HEK293 (cell line): ENCODE measurements at regions not wholly inside any gene's neighbourhood (a gene's known extent, or its start where the extent isn't known, plus 50 kb on each side); places are given as distances from the start of the nearest gene placed in this dataset.

Source experiments
- CTCF ChIA-PET: fragments of 350-600 bp; formaldehyde crosslinking; extraction: SDS; loops from one replicate; lab custom pipeline; 2021; ENCODE audit warnings: antibody characterized with exemption; lab: Yijun Ruan, JAX
- POLR2A ChIA-PET: fragments of 300-600 bp; formaldehyde crosslinking; extraction: SDS; loops from one replicate; lab custom pipeline; 2020; ENCODE audit warnings: antibody characterized with exemption, inconsistent platforms; lab: Yijun Ruan, JAX
- H3K27ac ChIP-seq: fragments of 200-500 bp; sonication (Bioruptor generic); 2 replicates; pipeline ENCODE4 v1.5.1; 2014; ENCODE audit warnings: low read depth, low read length, control low read depth, inconsistent platforms; ENCODE audit errors: extremely low read depth
- H3K36me3 ChIP-seq, 2 experiments: fragments of 200-500 bp in 1 of 2; sonication (Bioruptor generic) in 1 of 2; 1 replicate in 1 of 2; 2 replicates in 1 of 2; pipeline ENCODE4 v1.5.1; 2014 to 2017; ENCODE audit warnings: inconsistent platforms in 2 of 2, low read length in 2 of 2; ENCODE audit not compliant: control insufficient read depth in 2 of 2, insufficient read depth in 1 of 2
- H3K4me1 ChIP-seq: fragments of 200-500 bp; sonication (Bioruptor generic); 2 replicates; pipeline ENCODE4 v1.5.1; 2014; ENCODE audit warnings: mild to moderate bottlenecking, low read length, inconsistent platforms; ENCODE audit not compliant: control insufficient read depth, insufficient read depth
- H3K4me3 ChIP-seq: 2 replicates; pipeline ENCODE4 v1.5.1; 2011; ENCODE audit warnings: low read depth, mild to moderate bottlenecking, control low read depth, low read length, moderate library complexity
- H3K9me3 ChIP-seq: fragments of 200-500 bp; sonication (Bioruptor generic); 2 replicates; pipeline ENCODE4 v1.5.1; 2014; ENCODE audit warnings: low read depth, low read length, inconsistent platforms; ENCODE audit not compliant: control insufficient read depth, insufficient read depth
- BCL11B ChIP-seq: fragments of 450-650 bp; formaldehyde crosslinking; IDR thresholded peaks from 2 replicates; pipeline ENCODE4 v1.5.1; 2016; ENCODE audit warnings: low read depth, missing biosample characterization, missing genetic modification characterization
- KLF1 ChIP-seq: fragments of 450-650 bp; formaldehyde crosslinking; IDR thresholded peaks from 2 replicates; pipeline ENCODE4 v1.5.1; 2016; ENCODE audit warnings: missing biosample characterization, missing genetic modification characterization
- OSR2 ChIP-seq: fragments of 450-650 bp; formaldehyde crosslinking; IDR thresholded peaks from 2 replicates; pipeline ENCODE4 v1.5.1; 2016; ENCODE audit warnings: missing biosample characterization, missing genetic modification characterization
- SETDB1 ChIP-seq: IDR thresholded peaks from one replicate; pipeline ENCODE4 v1.6.1; 2017; ENCODE audit warnings: mild to moderate bottlenecking, low read length, moderate library complexity, mixed read lengths; ENCODE audit not compliant: insufficient read length
- SP7 ChIP-seq: fragments of 450-650 bp; formaldehyde crosslinking; IDR thresholded peaks from 2 replicates; pipeline ENCODE4 v1.5.1; 2016; ENCODE audit warnings: missing biosample characterization, missing genetic modification characterization
- ZBTB17 ChIP-seq: fragments of 450-650 bp; formaldehyde crosslinking; IDR thresholded peaks from 2 replicates; pipeline ENCODE4 v1.5.1; 2016; ENCODE audit warnings: missing biosample characterization, missing genetic modification characterization
- ZNF138 ChIP-seq: fragments of 450-650 bp; formaldehyde crosslinking; IDR thresholded peaks from 2 replicates; pipeline ENCODE4 v1.5.1; 2016; ENCODE audit warnings: missing biosample characterization, missing genetic modification characterization, borderline replicate concordance
- ZNF155 ChIP-seq: fragments of 450-650 bp; formaldehyde crosslinking; IDR thresholded peaks from 2 replicates; pipeline ENCODE4 v1.5.1; 2016; ENCODE audit warnings: missing biosample characterization, missing genetic modification characterization
- ZNF174 ChIP-seq: fragments of 450-650 bp; formaldehyde crosslinking; IDR thresholded peaks from 2 replicates; pipeline ENCODE4 v1.5.0; 2017; ENCODE audit warnings: missing biosample characterization, mild to moderate bottlenecking, missing genetic modification characterization
- ZNF211 ChIP-seq: fragments of 450-650 bp; formaldehyde crosslinking; IDR thresholded peaks from 2 replicates; pipeline ENCODE4 v1.5.1; 2016; ENCODE audit warnings: low read depth, missing biosample characterization, missing genetic modification characterization
- ZNF23 ChIP-seq: fragments of 450-650 bp; formaldehyde crosslinking; IDR thresholded peaks from 2 replicates; pipeline ENCODE4 v1.5.1; 2016; ENCODE audit warnings: missing biosample characterization, missing genetic modification characterization, borderline replicate concordance
- ZNF24 ChIP-seq: fragments of 450-650 bp; formaldehyde crosslinking; IDR thresholded peaks from 2 replicates; pipeline ENCODE4 v1.5.1; 2016; ENCODE audit warnings: missing biosample characterization, missing genetic modification characterization
- ZNF416 ChIP-seq: fragments of 450-650 bp; formaldehyde crosslinking; IDR thresholded peaks from 2 replicates; pipeline ENCODE4 v1.5.1; 2016; ENCODE audit warnings: missing biosample characterization, missing genetic modification characterization
- ZNF521 ChIP-seq: fragments of 450-650 bp; formaldehyde crosslinking; IDR thresholded peaks from 2 replicates; pipeline ENCODE4 v1.5.1; 2017; ENCODE audit warnings: missing biosample characterization, mild to moderate bottlenecking, missing genetic modification characterization
- ZNF530 ChIP-seq: fragments of 450-650 bp; formaldehyde crosslinking; IDR thresholded peaks from 2 replicates; pipeline ENCODE4 v1.5.1; 2016; ENCODE audit warnings: low read depth, missing biosample characterization, missing genetic modification characterization
- ZNF654 ChIP-seq: fragments of 450-650 bp; formaldehyde crosslinking; IDR thresholded peaks from 2 replicates; pipeline ENCODE4 v1.5.1; 2016; ENCODE audit warnings: low read depth, missing biosample characterization, missing genetic modification characterization
- ZNF701 ChIP-seq: fragments of 450-650 bp; formaldehyde crosslinking; IDR thresholded peaks from 2 replicates; pipeline ENCODE4 v1.5.1; 2016; ENCODE audit warnings: missing biosample characterization, missing genetic modification characterization
- ZNF776 ChIP-seq: fragments of 450-650 bp; formaldehyde crosslinking; IDR thresholded peaks from 2 replicates; pipeline ENCODE4 v1.5.0; 2017; ENCODE audit warnings: missing biosample characterization, missing genetic modification characterization, borderline replicate concordance
- ZNF777 ChIP-seq: fragments of 450-650 bp; formaldehyde crosslinking; IDR thresholded peaks from 2 replicates; pipeline ENCODE4 v1.5.1; 2017; ENCODE audit warnings: missing biosample characterization, missing genetic modification characterization, borderline replicate concordance
- TF ChIP-seq, protein P1 (sequence below): fragments of 450-650 bp; formaldehyde crosslinking; IDR thresholded peaks from 2 replicates; pipeline ENCODE4 v1.5.1; 2017; ENCODE audit warnings: missing biosample characterization, missing genetic modification characterization
- TF ChIP-seq, protein P2 (sequence below): fragments of 450-650 bp; formaldehyde crosslinking; IDR thresholded peaks from 2 replicates; pipeline ENCODE4 v1.5.1; 2017; ENCODE audit warnings: missing biosample characterization, mild to moderate bottlenecking, missing genetic modification characterization, moderate library complexity
- TF ChIP-seq, protein P3 (sequence below): sonication (generic); formaldehyde crosslinking; IDR thresholded peaks from 2 replicates; pipeline ENCODE4 v1.8.1; 2022; ENCODE audit warnings: mild to moderate bottlenecking, moderate library complexity, missing genetic modification reagents
- TF ChIP-seq, protein P4 (sequence below): fragments of 450-650 bp; formaldehyde crosslinking; IDR thresholded peaks from 2 replicates; pipeline ENCODE4 v1.5.1; 2016; ENCODE audit warnings: missing biosample characterization, missing genetic modification characterization
- TF ChIP-seq, protein P5 (sequence below): fragments of 450-650 bp; formaldehyde crosslinking; IDR thresholded peaks from 2 replicates; pipeline ENCODE4 v1.5.1; 2016; ENCODE audit warnings: missing biosample characterization, missing genetic modification characterization

DNA sequence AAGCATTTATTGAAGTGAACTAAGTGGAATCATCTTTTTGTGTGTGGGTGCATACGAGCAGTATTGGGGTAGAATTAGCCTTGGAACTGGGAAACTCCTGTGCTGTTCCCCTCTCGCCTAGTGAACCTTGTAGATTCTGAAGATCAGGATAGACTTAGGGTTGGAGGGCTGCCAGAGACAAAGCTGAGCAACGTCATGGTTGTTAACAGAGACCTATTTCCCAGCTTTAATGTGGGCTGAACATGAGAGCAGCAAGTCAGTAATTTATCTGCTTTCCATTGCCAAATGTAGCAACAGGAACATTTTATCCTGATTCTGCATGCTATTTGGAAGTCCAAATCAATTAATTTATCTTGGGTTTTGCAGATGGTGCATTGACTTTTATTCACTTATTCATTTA lies 246.6 kb downstream of the IL20RB start:
- no peak overlapping the region for H3K27ac ChIP-seq
- H3K9me3 ChIP-seq: no peaks in the 10 kb centered on the region
- CTCF ChIA-PET: no interaction called here
- no peaks in the 10 kb centered on the region for H3K4me1 ChIP-seq
- no peak overlapping the region for H3K4me3 ChIP-seq
- H3K36me3 ChIP-seq: no peaks in the 10 kb centered on the region
- POLR2A ChIA-PET: no interaction called here
- TF ChIP-seq, protein P1, sequence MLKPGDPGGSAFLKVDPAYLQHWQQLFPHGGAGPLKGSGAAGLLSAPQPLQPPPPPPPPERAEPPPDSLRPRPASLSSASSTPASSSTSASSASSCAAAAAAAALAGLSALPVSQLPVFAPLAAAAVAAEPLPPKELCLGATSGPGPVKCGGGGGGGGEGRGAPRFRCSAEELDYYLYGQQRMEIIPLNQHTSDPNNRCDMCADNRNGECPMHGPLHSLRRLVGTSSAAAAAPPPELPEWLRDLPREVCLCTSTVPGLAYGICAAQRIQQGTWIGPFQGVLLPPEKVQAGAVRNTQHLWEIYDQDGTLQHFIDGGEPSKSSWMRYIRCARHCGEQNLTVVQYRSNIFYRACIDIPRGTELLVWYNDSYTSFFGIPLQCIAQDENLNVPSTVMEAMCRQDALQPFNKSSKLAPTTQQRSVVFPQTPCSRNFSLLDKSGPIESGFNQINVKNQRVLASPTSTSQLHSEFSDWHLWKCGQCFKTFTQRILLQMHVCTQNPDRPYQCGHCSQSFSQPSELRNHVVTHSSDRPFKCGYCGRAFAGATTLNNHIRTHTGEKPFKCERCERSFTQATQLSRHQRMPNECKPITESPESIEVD (tag by site-specific recombination): no peak
- TF ChIP-seq, protein P2, sequence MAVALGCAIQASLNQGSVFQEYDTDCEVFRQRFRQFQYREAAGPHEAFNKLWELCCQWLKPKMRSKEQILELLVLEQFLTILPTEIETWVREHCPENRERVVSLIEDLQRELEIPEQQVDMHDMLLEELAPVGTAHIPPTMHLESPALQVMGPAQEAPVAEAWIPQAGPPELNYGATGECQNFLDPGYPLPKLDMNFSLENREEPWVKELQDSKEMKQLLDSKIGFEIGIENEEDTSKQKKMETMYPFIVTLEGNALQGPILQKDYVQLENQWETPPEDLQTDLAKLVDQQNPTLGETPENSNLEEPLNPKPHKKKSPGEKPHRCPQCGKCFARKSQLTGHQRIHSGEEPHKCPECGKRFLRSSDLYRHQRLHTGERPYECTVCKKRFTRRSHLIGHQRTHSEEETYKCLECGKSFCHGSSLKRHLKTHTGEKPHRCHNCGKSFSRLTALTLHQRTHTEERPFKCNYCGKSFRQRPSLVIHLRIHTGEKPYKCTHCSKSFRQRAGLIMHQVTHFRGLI: no peak
- TF ChIP-seq ZNF211 (tag by site-specific recombination): no peak
- TF ChIP-seq ZNF138: no peak
- no peak for TF ChIP-seq ZNF174
- TF ChIP-seq, protein P3, sequence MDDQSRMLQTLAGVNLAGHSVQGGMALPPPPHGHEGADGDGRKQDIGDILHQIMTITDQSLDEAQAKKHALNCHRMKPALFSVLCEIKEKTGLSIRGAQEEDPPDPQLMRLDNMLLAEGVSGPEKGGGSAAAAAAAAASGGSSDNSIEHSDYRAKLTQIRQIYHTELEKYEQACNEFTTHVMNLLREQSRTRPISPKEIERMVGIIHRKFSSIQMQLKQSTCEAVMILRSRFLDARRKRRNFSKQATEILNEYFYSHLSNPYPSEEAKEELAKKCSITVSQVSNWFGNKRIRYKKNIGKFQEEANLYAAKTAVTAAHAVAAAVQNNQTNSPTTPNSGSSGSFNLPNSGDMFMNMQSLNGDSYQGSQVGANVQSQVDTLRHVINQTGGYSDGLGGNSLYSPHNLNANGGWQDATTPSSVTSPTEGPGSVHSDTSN: no peak
- no peak for TF ChIP-seq ZNF23 (tag by site-specific recombination)
- TF ChIP-seq SETDB1: no peak
- TF ChIP-seq ZNF24 (tag by site-specific recombination): no peak
- TF ChIP-seq SP7 (tag by site-specific recombination): no peak
- no peak for TF ChIP-seq ZNF521
- TF ChIP-seq ZBTB17 (tag by site-specific recombination): no peak

DNA sequence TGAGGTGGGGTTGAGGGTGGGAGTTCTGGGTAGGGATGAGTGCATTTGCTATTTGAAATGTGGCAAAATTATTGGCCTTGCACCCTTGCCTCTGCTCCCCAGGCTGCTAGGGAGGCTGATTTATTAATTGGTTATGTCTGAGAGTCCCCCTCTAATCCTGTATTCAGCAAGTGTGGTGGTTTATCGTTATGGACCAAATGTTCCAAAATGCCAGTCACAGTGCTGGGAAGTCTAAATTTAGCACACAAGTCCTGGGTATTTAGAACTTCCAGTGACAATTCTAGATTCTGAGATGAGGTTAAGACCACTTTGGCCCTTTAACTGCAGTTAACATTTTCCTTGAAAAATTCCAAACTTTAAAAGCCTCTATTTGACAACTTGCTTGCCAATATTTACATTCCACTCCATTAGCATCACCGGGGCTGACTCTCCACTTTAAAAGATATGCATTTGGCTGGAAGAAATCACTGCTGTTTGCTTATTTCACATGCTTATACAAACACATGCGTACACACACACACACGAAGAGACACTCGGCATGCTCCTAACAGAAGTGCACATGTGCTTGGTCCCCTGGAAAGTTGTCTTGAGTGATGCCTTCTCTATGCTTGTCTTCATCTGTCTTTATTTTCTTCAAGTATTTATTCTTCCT lies 247.7 kb downstream of the IL20RB start:
- H3K27ac ChIP-seq: no peak overlapping the region
- H3K4me3 ChIP-seq: no peak overlapping the region
- TF ChIP-seq ZNF530: no peak
- no peak for TF ChIP-seq ZNF654 (tag by site-specific recombination)
- TF ChIP-seq, protein P4, sequence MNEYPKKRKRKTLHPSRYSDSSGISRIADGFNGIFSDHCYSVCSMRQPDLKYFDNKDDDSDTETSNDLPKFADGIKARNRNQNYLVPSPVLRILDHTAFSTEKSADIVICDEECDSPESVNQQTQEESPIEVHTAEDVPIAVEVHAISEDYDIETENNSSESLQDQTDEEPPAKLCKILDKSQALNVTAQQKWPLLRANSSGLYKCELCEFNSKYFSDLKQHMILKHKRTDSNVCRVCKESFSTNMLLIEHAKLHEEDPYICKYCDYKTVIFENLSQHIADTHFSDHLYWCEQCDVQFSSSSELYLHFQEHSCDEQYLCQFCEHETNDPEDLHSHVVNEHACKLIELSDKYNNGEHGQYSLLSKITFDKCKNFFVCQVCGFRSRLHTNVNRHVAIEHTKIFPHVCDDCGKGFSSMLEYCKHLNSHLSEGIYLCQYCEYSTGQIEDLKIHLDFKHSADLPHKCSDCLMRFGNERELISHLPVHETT (tag by site-specific recombination): no peak
- no peak for TF ChIP-seq ZNF155
- TF ChIP-seq, all 188 proteins: peak for 0
- H3K4me1 ChIP-seq: no peaks in the 10 kb centered on the region
- H3K9me3 ChIP-seq: no peaks in the 10 kb centered on the region
- ChIA-PET POLR2A (no interaction called here), CTCF (interaction anchor here (0.6 kb wide), 1 partner anchor 83 kb away, joined by 4 read pairs; no protein-coding TSS in a partner anchor)
- no peaks in the 10 kb centered on the region for H3K36me3 ChIP-seq

DNA sequence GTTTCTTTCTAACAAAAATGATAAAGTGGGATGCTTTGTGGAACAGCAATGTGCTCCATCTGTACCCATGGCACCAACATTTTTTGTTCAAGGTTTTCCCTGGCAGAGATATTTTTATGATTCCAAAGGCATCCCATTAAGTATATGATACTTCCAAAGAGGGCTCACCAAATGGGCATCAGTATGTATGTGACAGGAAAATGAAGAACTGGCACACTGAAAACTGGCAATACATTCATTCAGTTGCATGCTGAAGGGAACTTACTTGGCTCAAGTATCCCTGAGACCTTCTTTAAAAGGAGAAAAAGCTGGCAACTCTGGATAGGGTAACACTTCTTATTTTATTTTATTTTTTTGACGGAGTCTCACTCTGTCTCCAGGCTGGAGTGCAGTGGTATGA lies 249.8 kb downstream of the IL20RB start:
- Histone ChIP-seq H3K4me1 (no peaks in the 10 kb centered on the region), H3K36me3 (no peaks in the 10 kb centered on the region), H3K27ac (no peak overlapping the region), H3K9me3 (no peaks in the 10 kb centered on the region), H3K4me3 (no peak overlapping the region)
- ChIA-PET POLR2A (no interaction called here), CTCF (no interaction called here)
- TF ChIP-seq ZNF777 (tag by site-specific recombination) (no peak), ZNF416 (no peak), ZNF701 (tag by site-specific recombination) (no peak), OSR2 (tag by site-specific recombination) (no peak), BCL11B (tag by site-specific recombination) (no peak), ZNF776 (tag by site-specific recombination) (no peak), ZNF530 (no peak), KLF1 (no peak)
- TF ChIP-seq, protein P5, sequence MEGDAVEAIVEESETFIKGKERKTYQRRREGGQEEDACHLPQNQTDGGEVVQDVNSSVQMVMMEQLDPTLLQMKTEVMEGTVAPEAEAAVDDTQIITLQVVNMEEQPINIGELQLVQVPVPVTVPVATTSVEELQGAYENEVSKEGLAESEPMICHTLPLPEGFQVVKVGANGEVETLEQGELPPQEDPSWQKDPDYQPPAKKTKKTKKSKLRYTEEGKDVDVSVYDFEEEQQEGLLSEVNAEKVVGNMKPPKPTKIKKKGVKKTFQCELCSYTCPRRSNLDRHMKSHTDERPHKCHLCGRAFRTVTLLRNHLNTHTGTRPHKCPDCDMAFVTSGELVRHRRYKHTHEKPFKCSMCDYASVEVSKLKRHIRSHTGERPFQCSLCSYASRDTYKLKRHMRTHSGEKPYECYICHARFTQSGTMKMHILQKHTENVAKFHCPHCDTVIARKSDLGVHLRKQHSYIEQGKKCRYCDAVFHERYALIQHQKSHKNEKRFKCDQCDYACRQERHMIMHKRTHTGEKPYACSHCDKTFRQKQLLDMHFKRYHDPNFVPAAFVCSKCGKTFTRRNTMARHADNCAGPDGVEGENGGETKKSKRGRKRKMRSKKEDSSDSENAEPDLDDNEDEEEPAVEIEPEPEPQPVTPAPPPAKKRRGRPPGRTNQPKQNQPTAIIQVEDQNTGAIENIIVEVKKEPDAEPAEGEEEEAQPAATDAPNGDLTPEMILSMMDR (tag by site-specific recombination): no peak
- TF ChIP-seq, protein P2: no peak
